ENCODE measurements at regions not wholly inside any gene's neighbourhood (a gene's known extent, or its start where the extent isn't known, plus 50 kb on each side); places are given as distances from the start of the nearest gene placed in this dataset.

DNA sequence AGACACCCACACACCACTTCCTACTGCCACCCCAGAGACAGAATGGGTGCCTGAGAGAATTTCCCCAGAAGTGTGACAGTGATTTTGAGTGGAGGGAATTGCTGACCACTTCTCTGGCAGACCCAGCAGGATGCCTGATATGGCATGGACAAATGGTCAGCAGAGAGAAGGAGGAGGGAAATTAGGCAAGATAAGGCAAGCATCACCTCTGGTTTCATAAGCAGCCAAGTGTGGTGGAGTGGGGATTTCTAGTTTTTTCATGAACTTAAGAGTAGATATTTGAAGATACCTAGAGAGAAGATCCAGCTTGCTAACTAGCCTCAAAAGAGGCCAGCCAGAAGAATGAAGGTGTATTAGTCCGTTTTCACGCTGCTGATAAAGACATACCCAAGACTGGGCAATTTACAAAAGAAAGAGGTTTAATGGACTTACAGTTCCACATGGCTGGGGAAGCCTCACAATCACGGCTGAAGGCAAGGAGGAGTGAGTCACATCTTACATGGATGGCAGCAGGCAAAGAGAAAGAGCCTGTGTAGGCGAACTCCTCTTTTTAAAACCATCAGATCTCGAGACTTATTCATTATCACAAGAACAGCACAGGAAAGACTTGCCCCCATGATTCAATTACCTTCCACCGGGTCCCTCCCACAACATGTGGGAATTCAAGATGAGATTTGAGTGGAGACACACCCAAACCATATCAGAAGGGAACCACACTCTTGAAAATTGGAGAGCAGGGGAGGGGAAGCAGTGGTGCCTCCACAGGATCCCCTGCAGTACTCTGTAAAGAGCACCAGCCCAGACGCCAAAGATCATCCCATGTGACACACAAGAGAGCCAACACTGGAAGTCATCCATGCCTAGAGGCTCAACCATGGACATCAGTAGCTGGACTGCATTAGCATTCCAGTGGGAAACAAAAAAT lies 64.2 kb downstream of the RBM43 start:
- H3K9me3 ChIP-seq (ENCODE audit: insufficient read depth, low read length): no peaks in the 10 kb centered on the region
- H3K36me3 ChIP-seq (replicated peaks; ENCODE audit: low read depth, low read length): no peaks in the 10 kb centered on the region
- H4K20me1 ChIP-seq (ENCODE audit: insufficient read depth, low read length): no peaks in the 10 kb centered on the region
- H3K9ac ChIP-seq (ENCODE audit: low read length): no peak overlapping the region
- H3K4me3 ChIP-seq (ENCODE audit: low read length): no peak overlapping the region
- H3K79me2 ChIP-seq (ENCODE audit: low read length): no peaks in the 10 kb centered on the region
- no peak for TF ChIP-seq EZH2phosphoT487 (IDR thresholded peaks at IDR 0.05; ENCODE audit: low read depth)
- TF ChIP-seq, protein P1, sequence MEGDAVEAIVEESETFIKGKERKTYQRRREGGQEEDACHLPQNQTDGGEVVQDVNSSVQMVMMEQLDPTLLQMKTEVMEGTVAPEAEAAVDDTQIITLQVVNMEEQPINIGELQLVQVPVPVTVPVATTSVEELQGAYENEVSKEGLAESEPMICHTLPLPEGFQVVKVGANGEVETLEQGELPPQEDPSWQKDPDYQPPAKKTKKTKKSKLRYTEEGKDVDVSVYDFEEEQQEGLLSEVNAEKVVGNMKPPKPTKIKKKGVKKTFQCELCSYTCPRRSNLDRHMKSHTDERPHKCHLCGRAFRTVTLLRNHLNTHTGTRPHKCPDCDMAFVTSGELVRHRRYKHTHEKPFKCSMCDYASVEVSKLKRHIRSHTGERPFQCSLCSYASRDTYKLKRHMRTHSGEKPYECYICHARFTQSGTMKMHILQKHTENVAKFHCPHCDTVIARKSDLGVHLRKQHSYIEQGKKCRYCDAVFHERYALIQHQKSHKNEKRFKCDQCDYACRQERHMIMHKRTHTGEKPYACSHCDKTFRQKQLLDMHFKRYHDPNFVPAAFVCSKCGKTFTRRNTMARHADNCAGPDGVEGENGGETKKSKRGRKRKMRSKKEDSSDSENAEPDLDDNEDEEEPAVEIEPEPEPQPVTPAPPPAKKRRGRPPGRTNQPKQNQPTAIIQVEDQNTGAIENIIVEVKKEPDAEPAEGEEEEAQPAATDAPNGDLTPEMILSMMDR (IDR thresholded peaks at IDR 0.05; ENCODE audit: low read depth, low read length): no peak
- no peak overlapping the region for H3K4me2 ChIP-seq (ENCODE audit: low read length)
- H3K4me1 ChIP-seq (ENCODE audit: low read length): no peaks in the 10 kb centered on the region
- no peak overlapping the region for H3K27ac ChIP-seq (ENCODE audit: low read length)
- H2AFZ ChIP-seq (ENCODE audit: low read depth, low read length): no peak overlapping the region
- H3K27me3 ChIP-seq (ENCODE audit: low read depth, low read length): no peaks in the 10 kb centered on the region

DNA sequence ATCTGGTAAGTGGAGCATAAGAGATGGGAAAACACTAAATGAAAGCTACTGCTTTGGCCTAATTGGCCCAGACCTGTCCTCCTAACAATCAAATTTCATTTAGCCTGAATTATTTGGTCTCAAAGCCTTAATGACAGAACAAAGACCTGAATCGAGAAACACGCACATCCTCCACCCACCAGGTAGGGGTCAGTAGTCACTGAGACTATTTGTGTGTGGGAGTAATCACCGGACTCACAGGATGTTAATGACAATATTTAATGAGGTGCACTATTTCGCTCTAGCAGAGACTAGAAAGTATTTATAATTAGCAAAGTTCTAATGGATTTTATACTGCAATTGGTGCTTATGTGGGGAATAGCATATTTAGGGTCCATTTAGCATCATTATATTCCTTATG lies 68.1 kb downstream of the RBM43 start:
- Histone ChIP-seq H3K79me2 (ENCODE audit: low read length) (no peaks in the 10 kb centered on the region), H3K27ac (ENCODE audit: low read length) (no peak overlapping the region), H3K4me2 (ENCODE audit: low read length) (no peak overlapping the region), H4K20me1 (ENCODE audit: insufficient read depth, low read length) (no peaks in the 10 kb centered on the region), H3K4me1 (ENCODE audit: low read length) (no peaks in the 10 kb centered on the region), H3K36me3 (replicated peaks; ENCODE audit: low read depth, low read length) (no peaks in the 10 kb centered on the region), H2AFZ (ENCODE audit: low read depth, low read length) (no peak overlapping the region), H3K27me3 (ENCODE audit: low read depth, low read length) (no peaks in the 10 kb centered on the region), H3K9me3 (ENCODE audit: insufficient read depth, low read length) (no peaks in the 10 kb centered on the region), H3K9ac (ENCODE audit: low read length) (no peak overlapping the region), H3K4me3 (ENCODE audit: low read length) (no peak overlapping the region)
- no peak for TF ChIP-seq EZH2phosphoT487 (IDR thresholded peaks at IDR 0.05; ENCODE audit: low read depth)
- TF ChIP-seq, protein P1 (IDR thresholded peaks at IDR 0.05; ENCODE audit: low read depth, low read length): no peak

DNA sequence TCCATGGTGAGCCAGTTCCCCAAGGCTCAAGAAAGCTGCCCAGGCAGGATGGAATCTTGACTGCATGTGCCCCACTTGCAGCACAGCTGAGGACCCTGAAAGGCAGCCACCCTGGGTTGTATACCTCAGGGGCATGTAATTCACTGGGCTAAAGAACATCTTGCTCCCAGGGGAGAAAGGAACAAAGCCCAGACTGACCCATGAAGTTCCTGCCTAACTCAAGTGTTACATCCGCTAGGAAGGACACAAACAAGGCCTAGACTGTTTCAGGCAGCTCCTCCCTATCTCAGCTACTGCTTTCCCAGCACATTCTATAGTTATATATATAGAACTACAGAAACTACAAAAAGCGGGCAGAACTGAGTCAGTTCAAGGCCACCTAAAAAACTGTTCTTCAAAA lies 69.0 kb downstream of the RBM43 start:
- no peaks in the 10 kb centered on the region for H3K79me2 ChIP-seq (ENCODE audit: low read length)
- H3K9me3 ChIP-seq (ENCODE audit: insufficient read depth, low read length): no peaks in the 10 kb centered on the region
- no peaks in the 10 kb centered on the region for H3K36me3 ChIP-seq (replicated peaks; ENCODE audit: low read depth, low read length)
- H3K27me3 ChIP-seq (ENCODE audit: low read depth, low read length): no peaks in the 10 kb centered on the region
- H3K9ac ChIP-seq (ENCODE audit: low read length): no peak overlapping the region
- TF ChIP-seq, protein P1 (IDR thresholded peaks at IDR 0.05; ENCODE audit: low read depth, low read length): no peak
- TF ChIP-seq EZH2phosphoT487 (IDR thresholded peaks at IDR 0.05; ENCODE audit: low read depth): no peak
- no peak overlapping the region for H3K4me2 ChIP-seq (ENCODE audit: low read length)
- H3K4me1 ChIP-seq (ENCODE audit: low read length): no peaks in the 10 kb centered on the region
- no peak overlapping the region for H3K27ac ChIP-seq (ENCODE audit: low read length)
- no peak overlapping the region for H2AFZ ChIP-seq (ENCODE audit: low read depth, low read length)
- H3K4me3 ChIP-seq (ENCODE audit: low read length): no peak overlapping the region
- no peaks in the 10 kb centered on the region for H4K20me1 ChIP-seq (ENCODE audit: insufficient read depth, low read length)

DNA sequence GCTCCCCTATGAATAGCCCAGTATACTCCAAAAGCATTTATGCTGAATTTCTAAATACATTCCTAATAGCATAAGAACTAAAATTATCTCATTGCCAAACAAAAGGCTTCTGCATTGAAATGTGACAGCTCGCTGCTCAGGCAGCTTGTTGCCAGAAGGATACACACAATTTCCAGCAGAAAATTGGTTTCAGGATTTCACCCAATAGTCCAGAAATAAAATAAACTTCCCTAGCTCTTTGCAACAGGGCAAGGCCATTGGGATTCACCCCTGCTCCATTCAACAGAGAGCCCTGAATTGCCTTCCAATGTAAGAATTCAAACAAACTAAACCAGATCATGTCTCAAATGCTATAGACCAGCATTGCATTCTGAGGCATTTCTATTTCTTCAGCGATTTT lies 70.7 kb downstream of the RBM43 start:
- Histone ChIP-seq H3K79me2 (ENCODE audit: low read length) (no peaks in the 10 kb centered on the region), H3K9ac (ENCODE audit: low read length) (no peak overlapping the region), H3K27ac (ENCODE audit: low read length) (no peak overlapping the region), H2AFZ (ENCODE audit: low read depth, low read length) (no peak overlapping the region), H3K4me3 (ENCODE audit: low read length) (no peak overlapping the region), H3K4me1 (ENCODE audit: low read length) (no peaks in the 10 kb centered on the region), H4K20me1 (ENCODE audit: insufficient read depth, low read length) (no peaks in the 10 kb centered on the region), H3K9me3 (ENCODE audit: insufficient read depth, low read length) (no peaks in the 10 kb centered on the region), H3K27me3 (ENCODE audit: low read depth, low read length) (no peaks in the 10 kb centered on the region), H3K36me3 (replicated peaks; ENCODE audit: low read depth, low read length) (no peaks in the 10 kb centered on the region), H3K4me2 (ENCODE audit: low read length) (no peak overlapping the region)
- TF ChIP-seq, protein P1 (IDR thresholded peaks at IDR 0.05; ENCODE audit: low read depth, low read length): no peak
- no peak for TF ChIP-seq EZH2phosphoT487 (IDR thresholded peaks at IDR 0.05; ENCODE audit: low read depth)

Data from OCI-LY3 (cell line).